EH (cell line): ENCODE measurements at regions not wholly inside any gene's neighbourhood (a gene's known extent, or its start where the extent isn't known, plus 50 kb on each side); places are given as distances from the start of the nearest gene placed in this dataset.
"Not testable (repeated sequence)": the region's sequence is repeated elsewhere in the genome, so short reads cannot be mapped to it uniquely, and the experiment has no call there.

Experiments
- DNase-seq: peaks from one replicate; pipeline ENCODE4 v3.0.0-alpha.2; 2015; ENCODE audit warnings: low read depth

DNA sequence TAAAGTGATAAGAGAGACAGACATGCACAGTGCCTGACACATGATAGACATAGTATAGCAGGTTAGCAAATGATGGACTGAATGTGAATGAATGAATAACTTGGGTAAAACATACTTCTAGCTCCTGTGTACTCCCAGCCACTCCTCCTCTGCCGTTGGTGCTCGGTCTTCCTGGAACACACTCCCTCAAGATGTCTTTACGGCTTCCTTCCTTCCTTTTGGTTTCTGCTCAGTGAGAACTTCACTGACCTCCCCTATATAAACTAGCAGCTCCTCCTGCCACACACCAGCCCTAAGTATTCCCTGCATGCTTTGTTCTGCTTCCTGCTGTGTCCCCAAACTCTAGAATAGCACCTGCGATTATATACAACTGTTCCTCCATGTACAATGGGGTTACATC lies 50.2 kb downstream of the RAD54L2 start:
- DNase-seq, result no peak

DNA sequence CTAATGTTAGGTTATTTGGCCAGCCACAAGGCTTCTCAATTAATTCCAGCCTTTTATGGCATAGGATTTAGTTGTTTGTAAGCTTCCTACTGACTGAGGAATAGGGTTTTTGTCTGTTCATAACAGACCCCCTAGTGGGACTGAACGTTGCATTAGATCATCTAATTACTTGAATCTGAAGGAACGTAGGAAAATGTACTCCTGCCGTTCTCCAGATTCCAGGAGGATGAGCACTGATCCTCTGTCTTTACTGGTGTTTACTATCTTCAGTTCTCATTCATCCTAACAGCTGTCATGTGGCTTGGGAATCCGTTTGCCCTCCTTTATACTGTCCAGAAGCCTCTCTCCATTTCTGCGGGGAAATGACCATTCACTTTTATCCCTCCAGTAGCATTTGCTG lies 52.7 kb downstream of the RAD54L2 start:
- peak; percentile 83 for DNase-seq

DNA sequence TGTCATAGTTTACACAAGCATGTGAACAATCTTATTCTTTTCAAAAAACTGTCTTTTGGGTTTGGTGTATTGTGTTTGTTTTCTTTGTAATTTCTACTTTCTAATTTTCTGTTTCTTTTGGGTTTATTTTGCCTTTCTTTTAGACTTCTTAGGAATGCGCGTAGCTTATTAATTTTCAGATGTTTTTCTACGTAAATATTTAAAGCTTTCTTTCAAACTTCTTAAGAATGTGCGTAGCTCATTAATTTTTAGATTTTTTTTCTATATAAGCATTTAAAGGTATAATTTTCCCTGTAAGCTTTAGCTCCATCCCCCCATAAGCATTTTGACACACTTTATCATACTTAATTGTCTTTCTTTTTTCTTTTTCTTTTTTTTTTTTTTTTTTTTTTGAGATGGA lies 55.2 kb downstream of the RAD54L2 start:
- DNase-seq, result no peak

DNA sequence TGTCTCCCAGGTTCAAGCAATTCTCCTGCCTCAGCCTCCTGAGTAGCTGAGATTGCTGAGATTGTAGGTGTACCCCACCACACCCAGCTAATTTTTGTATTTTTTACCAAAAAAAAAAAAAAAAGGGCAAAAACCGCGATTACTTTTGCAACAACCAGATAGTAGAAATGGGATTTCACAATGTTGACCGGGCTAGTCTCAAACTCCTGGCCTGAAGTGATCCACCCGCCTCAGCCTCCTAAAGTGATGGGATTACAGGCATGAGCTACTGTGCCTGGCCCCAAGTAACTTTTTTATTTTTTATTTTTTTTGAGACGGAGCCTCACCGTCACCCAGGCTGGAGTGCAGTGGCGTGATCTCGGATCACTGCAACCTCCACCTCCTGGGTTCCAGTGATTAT lies 61.1 kb downstream of the RAD54L2 start:
- DNase-seq, result not testable (repeated sequence)

DNA sequence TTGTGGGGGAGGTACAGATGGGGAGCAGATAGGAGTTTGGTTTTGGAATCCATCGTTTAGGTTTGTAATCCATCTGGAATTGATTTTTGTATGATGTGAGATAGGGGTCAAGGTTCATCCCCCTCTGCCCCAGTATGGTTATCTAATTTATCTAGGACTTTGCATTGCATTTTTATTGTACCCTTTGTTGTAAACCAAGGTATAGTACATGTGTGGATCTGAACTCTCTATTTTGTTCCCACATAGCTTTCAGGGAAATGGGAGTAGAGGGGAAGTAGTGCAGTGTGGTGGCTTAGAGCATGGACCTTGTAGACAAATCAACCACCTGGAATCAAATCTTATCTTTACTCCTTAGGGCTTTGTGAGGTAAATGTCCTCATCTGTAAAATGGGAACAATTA lies 65.7 kb downstream of the RAD54L2 start:
- DNase-seq, result no peak

DNA sequence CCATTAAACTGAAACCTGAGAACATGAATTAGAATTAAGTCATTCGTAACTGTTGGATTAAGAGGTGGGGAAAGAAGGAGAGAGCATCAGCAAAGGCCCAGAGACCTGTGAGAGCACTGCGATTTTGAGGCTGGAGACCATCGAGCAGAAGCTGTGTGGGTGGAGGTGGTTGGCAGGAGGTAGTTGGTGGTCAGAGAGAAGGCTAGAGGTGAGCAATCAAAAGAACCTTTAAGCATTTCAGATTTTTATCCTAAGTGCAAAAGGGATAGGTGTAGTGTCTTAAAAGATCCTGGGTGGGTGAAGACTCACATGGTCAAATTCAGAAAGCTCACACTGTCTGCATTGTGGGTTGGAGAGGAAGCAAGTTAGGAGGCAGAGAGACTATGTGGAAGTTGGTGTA lies 65.1 kb upstream of the TEX264 start:
- no peak for DNase-seq

DNA sequence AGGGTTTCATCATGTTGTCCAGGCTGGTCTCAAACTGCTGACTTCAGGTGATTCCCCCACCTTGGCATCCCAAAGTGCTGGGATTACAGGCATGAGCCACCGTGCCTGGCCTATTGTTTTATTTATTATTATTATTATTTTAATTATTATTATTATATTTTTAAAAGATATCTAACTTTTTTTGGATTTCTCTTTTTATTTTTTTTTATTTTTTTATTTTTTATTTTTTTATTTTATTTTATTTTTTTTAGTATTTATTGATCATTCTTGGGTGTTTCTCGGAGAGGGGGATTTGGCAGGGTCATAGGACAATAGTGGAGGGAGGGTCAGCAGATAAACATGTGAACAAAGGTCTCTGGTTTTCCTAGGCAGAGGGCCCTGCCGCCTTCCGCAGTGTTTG lies 64.2 kb upstream of the TEX264 start:
- not testable (repeated sequence) for DNase-seq

DNA sequence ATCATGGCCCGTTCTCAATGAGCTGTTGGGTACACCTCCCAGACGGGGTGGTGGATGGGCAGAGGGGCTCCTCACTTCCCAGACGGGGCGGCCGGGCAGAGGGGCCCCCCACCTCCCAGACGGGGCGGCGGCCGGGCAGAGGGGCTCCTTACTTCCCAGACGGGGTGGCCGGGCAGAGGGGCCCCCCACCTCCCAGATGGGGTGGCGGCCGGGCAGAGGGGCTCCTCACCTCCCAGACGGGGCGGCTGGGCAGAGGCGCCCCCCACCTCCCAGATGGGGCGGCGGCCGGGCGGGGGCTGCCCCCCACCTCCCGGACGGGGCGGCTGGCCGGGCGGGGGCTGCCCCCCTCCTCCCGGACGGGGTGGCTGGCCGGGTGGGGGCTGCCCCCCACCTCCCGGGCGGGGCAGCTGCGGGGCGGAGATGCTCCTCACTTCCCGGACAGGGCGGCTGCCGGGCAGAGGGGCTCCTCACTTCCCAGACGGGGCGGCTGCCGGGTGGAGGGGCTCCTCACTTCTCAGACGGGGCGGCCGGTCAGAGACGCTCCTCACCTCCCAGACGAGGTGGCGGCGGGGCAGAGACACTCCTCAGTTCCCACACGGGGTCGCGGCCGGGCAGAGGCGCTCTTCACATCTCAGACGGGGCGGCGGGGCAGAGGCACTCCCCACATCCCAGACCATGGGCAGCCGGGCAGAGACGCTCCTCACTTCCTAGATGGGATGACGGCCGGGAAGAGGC lies 63.3 kb upstream of the TEX264 start:
- not testable (repeated sequence) for DNase-seq

DNA sequence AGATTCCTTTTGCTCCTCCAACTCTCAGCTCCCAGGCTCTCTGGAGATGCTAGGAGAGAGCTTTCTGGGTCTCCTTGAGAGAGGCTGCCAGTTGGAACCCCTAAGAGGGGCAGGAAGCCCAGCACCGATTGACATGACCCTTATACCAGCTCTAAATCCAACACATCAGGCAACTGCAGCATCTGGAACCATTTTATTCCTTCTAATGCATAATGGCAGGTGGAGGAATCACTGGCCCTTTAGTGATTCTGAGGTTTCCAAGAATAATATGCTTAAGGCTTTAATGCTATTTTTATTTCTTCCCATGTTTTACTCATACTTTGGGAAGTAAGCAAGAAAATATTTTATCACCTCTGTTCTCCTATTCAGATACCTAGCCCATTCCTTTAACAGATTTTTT lies 60.3 kb upstream of the TEX264 start:
- peak; percentile 23 for DNase-seq

DNA sequence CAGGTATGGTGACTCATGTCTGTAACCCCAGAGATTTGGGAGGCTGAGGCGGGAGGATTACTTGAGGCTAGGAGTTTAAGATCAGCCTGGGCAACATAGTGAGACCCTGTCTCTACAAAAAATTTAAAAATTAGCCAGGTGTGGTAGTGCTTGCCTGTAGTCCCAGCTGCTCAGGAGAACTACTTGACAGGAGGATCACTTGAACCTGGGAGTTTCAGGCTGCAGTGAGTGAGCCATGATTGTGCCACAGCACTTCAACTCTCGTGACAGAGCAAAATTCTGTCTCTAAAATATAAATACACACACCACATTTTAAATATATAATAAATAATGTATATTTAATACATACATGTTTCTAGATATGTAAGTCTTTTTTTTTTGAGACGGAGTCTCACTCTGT lies 53.5 kb upstream of the TEX264 start:
- no peak for DNase-seq

DNA sequence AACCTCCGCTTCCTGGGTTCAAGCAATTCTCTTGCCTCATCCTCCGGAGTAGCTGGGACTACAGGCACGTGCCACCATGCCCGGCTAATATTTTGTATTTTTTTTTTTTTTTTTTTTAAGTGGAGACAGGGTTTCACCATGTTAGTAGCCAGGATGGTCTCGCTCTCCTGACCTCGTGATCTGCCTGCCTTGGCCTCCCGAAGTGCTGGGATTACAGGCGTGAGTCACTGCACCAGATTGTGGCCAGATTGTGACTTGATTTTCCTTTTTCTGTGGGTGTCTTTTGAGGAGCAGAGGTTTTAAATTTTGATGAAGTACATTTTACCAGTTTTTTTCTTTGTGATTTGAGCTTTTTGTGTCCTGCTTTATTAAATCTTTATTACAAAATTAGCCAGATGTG lies 53.0 kb upstream of the TEX264 start:
- peak; percentile 33 for DNase-seq

DNA sequence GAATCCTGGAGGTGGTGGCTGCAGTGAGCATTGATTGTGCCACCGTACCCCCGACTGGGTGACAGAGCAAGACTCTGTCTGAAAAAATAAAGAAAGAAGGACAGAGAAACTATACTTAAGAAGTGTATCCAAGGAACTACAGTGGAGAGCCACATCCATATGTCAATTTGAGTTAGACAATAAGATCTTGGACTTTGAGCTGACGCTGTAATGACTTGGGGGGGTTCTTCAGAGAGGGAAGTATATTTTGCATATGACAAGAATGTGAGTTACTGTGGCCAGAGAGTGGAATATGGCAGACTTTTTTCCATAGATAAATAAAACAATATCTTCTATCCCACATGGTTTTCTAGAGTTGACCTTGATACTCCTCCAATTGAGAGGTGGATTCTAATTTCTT lies 52.6 kb upstream of the TEX264 start:
- no peak for DNase-seq

DNA sequence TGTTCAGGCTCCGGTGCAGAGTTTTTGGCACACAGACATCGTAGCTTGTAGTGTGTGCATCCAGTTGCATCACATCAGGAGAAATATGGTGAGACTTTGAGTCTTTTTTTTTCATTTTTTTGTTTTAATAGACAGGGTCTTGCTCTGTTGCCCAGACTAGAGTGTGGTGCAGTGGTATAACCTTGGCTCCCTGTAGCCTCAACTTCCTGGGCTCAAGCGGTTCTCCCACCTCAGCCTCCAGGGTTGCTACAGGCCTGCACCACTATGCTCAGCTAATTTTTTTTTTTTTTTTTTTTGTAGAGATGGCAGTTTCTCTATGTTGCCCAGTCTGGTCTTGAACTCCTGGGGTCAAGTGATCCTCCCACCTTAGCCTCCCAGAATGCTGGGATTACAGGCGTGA lies 51.1 kb upstream of the TEX264 start:
- DNase-seq, result no peak

DNA sequence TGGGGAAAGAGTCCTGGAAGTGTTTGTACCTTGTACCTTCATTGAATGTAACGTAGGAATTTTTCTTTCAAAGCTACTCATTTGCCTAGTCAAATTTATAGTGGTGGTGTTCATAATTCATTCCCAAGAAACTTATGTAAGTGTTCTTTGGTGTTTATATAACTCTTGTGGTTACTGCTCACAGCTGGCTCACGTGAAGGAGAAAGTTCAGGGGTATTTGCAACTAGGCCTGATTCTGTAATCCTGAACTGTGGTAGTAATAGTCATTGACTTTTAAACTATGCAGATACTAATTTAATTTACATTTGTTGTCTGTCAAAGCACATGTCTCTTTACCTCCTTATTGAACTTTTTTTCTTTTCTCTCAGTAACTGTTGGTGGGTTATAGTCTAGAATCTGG lies 50.5 kb upstream of the TEX264 start:
- peak; percentile 60 for DNase-seq

DNA sequence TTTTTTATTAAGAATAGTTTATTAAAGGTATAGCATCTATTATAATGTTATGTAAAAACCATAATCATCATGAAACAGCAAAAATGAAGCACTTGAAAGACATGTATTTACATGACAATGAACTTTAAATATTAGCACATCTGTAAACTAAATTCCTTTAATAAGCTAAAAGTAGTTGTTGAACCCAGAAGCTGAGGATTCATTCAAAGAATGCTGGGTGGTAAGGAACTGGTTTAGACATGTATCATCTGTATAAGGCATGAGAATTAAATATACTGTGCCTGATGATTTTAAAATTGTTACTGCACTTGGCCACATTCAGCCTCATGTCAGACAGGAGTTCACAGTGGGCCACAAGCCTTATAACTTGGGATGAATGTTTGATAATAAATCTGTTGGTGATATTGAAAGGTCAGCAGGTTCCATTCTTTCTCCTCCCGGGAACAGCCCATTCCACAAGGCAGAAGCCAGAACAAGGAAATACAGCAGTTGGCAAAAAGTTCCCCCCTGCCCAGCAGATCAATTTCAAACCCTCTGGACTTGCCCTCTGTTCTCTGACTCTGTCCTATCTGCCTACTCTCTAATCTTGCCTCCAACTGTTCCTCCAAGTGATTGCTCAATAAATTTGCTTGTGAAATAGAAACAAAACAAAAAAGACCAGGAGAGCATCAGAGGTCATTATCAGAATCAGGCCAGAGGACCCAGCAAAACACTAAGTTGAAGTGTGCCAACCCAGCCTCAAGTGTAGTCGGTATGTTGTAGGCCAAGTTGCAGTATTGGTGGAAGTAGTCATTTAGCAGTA lies 49.8 kb upstream of the TEX264 start:
- DNase-seq, result peak; percentile 20
